ENCODE measurements at regions not wholly inside any gene's neighbourhood (a gene's known extent, or its start where the extent isn't known, plus 50 kb on each side); places are given as distances from the start of the nearest gene placed in this dataset.

GRCh38 chr3:110731148-110731547 lies 340.5 kb upstream of the NECTIN3 start:
- DNase-seq: no peak

- no peak for DNase-seq
Measured at GRCh38 chr3:110732420-110732819, 339.2 kb upstream of the NECTIN3 start.

DNA sequence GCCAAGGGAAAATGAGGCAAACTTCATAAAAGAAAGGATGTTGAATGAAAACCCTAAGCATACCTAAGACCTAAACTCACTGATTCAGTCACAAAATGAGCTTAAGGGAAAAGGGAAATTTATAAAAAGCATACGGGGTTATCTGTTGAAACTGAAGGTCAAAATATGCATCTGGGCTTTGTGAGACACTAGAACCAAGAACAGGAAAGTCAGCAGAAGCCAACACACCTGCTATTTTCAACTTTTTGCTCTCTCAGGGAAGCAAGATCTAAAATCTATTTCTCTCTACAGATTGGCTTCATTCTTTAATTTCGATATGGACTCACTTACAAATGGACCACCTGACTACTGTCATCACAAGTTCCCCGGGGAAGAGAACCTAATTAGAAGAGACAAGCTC lies 338.6 kb upstream of the NECTIN3 start:
- DNase-seq: no peak

GRCh38 chr3:110734524-110734923 lies 337.1 kb upstream of the NECTIN3 start:
- DNase-seq: no peak

DNA sequence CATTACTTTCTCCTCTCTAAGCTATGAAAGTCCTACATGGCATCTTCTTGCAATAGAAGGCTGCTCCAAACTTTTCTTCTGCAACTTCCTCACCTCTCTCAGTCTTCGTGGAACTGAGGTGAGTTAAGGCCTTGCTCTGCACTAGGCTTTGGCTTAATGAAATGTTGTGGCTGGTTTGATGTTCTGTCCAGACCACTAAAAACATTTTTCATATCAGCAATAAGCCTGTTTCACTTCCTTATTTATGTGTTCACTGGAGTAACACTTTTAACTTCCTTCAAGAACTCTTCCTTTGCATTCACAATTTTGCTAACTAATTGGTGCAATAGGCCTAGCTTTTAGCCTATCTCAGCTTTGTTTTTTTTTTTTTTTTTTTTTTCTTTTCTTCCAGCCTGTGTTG lies 335.3 kb upstream of the NECTIN3 start:
- no peak for DNase-seq

DNA sequence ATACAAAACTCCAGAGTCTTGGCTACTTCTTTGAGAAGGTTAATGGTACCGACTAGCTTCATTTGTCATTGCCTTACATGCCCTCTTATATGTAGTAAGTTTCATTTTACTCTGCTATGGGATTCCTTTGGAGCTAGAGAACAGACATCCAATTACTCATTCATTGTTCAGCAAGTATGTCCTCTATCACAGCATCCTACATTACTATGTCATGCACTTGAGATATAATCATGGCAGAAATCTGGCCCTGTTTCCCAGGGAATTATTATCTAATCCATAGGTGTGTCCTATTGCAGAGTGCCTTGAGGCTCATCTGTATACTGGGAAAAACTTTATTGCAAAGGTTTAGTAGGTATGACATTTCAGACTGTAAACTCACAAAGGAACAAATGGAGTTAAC lies 333.1 kb upstream of the NECTIN3 start:
- no peak for DNase-seq

- no peak for DNase-seq
Measured at GRCh38 chr3:110741891-110742290, 329.7 kb upstream of the NECTIN3 start.

- no peak for DNase-seq
Measured at GRCh38 chr3:110743202-110743601, 328.4 kb upstream of the NECTIN3 start.

DNA sequence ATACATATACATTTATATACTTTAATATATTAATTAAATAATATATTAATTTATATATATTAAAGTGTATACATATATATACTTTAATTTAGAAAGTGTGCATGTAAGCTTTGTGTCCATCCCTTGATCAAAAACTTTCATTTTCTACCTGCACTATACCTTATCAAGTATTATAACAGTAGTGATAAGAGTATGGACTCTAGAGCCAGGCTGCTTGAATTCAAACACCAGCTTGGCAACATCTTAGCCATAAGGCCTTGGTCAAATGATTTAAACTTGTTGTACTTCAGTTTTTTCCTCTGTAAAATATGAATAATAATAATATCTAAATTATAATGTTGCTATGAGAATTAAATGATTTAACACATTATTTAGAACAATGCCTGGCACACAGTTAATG lies 327.6 kb upstream of the NECTIN3 start:
- DNase-seq: no peak

- DNase-seq: no peak
Measured at GRCh38 chr3:110744723-110745122, 326.9 kb upstream of the NECTIN3 start.

- no peak for DNase-seq
Measured at GRCh38 chr3:110749006-110749405, 322.6 kb upstream of the NECTIN3 start.

DNA sequence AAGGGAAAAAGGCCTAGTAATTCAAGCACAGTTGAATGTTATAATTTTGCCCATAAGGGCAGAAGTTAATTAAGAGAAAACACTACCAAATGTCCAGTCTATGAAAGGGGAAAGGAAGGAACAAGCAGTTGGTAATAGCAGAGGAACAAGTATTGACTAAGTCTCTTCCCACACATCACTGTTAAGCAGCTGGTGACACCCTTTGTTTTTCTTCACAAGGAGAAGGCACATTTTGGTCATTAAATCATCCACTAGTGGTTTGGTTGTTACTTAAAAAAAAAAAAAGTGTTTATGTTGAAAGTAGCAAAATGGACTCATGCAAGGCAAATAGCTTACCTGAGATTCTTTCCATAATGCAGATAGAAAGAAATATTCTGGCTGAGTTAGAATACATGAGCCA lies 321.4 kb upstream of the NECTIN3 start:
- DNase-seq: no peak

- DNase-seq: no peak
Measured at GRCh38 chr3:110752307-110752706, 319.3 kb upstream of the NECTIN3 start.

- no peak for DNase-seq
Measured at GRCh38 chr3:110753516-110753915, 318.1 kb upstream of the NECTIN3 start.

GRCh38 chr3:110754212-110754916 lies 317.3 kb upstream of the NECTIN3 start:
- DNase-seq: no peak

- no peak for DNase-seq
Measured at GRCh38 chr3:110755345-110755744, 316.3 kb upstream of the NECTIN3 start.

DNA sequence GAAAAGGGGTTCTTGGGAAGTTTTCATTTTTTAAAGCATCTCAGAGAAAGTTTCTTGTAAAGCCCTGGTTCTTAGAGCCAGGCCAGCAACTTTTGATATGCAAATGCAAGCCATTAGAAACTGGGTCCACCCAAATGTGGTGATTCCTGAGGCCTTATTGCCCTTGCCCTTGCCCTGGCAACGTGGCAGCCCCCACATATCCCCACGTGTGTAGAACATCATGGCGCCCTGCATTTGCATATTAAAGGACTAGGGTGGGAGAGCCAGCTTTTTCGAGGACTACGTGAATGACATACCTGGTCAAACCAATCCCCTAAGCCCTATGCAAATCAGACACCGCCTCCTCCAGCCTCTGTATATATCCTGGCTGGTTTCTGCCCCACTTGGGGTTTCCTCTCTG lies 314.9 kb upstream of the NECTIN3 start:
- DNase-seq: no peak

DNA sequence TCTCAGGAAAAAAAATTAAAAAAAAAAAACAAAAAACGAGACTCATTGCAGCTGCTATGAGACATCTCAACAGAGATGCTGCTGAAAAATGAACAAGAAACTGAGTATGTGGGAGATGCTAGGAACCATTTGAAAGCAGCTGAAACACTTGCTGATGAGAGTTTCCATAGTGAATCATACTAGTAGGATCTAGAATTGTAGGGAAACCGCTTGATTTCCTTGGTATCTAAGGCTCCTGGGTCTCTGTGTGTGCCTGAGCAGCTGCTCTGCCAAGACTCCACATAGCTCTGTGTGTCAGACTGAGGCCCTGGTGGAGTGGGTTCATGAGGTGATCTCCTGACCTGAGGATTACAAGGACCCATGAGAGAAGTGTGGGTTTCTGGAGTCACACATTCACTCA lies 313.4 kb upstream of the NECTIN3 start:
- no peak for DNase-seq

GRCh38 chr3:110767156-110767555 lies 304.5 kb upstream of the NECTIN3 start:
- DNase-seq: no peak

DNA sequence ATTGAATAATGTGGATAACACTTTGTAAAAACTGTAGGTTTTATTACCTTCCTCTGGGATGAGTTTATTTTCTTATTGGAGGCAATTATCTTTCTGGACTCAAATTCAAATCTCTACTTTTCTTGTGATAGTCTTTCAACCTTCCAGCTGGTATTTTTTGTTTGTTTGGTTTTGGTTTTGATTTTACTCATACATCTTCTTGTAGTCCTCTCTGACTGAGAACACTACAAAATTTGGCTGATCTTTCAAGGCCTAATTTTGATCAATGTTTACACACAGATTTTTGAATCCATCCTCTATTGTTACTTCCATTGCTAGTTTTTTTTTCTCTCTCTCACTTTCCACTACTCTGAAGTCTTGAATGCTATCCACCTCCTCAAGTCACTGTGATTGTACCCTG lies 303.8 kb upstream of the NECTIN3 start:
- no peak for DNase-seq

- DNase-seq: no peak
Measured at GRCh38 chr3:110773413-110773954, 298.1 kb upstream of the NECTIN3 start.

- no peak for DNase-seq
Measured at GRCh38 chr3:110774496-110775265, 296.9 kb upstream of the NECTIN3 start.

DNA sequence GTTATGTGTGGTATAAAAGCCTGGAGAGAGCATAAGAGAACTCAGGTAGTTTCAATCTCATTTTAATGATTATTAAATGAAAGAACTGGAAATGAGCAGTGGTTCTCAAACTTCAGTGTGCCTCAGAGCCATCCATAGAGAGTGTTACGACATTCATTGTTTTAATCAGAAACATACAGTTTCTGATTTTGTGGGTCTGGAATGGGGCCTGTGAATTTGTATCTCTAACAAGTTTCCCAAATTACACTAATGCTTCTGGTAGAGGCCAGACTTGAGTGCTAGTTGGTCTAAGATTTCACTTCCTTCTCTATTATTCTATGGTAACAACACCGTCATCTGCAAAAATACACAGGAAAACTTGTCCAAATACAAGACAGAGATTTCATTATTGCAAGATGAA lies 292.0 kb upstream of the NECTIN3 start:
- DNase-seq: no peak

- no peak for DNase-seq
Measured at GRCh38 chr3:110783541-110783940, 288.1 kb upstream of the NECTIN3 start.

All from bone marrow (tissue), 2 donors.